Endothelial cell of umbilical vein (primary cell): ENCODE measurements at regions not wholly inside any gene's neighbourhood (a gene's known extent, or its start where the extent isn't known, plus 50 kb on each side); places are given as distances from the start of the nearest gene placed in this dataset.

Experiments
- BruUV-seq: library from RNA; stranded (reverse); fragments of 400-500 nt; replicated peaks from 2 replicates; lab custom pipeline; 2021; lab: Mats Ljungman, UMichigan
- CTCF ChIA-PET: fragments of 300-600, 350-600 bp; sonication (Branson Sonifier 250); formaldehyde crosslinking; loops from one replicate; lab custom pipeline; 2021; ENCODE audit warnings: antibody characterized with exemption, inconsistent platforms; lab: Charles Lee
- POLR2A ChIA-PET: fragments of 300-600, 350-600 bp; sonication (Branson Sonifier 250); formaldehyde crosslinking; loops from one replicate; lab custom pipeline; 2021; ENCODE audit warnings: antibody characterized with exemption, inconsistent platforms; lab: Charles Lee
- DNase-seq: peaks from one replicate; pipeline ENCODE4 v3.0.0-alpha.2; 2011; ENCODE audit warnings: low read depth, low spot score
- FAIRE-seq: peaks from 2 replicates; lab custom pipeline; 2011; peaks lifted over from hg19 to GRCh38; lab: Jason Lieb, UNC
- H2AFZ ChIP-seq: 2 replicates; pipeline ENCODE4 v1.6.0; 2012; ENCODE audit warnings: low read depth, low read length, control low read depth, inconsistent platforms
- H3K27ac ChIP-seq: 2 replicates; pipeline ENCODE4 v1.5.1; 2011; ENCODE audit warnings: low read depth, mild to moderate bottlenecking, control low read depth, low read length, moderate library complexity; ENCODE audit not compliant: insufficient read depth
- H3K27me3 ChIP-seq, 2 experiments: 2 replicates each; pipeline versions ENCODE4 v1.6.0 to v1.6.1; 2011; ENCODE audit warnings: low read length in 2 of 2, mixed read lengths in 1 of 2; ENCODE audit not compliant: control insufficient read depth in 2 of 2, insufficient read depth in 2 of 2
- H3K36me3 ChIP-seq, 2 experiments: 2 replicates in 1 of 2; 3 replicates in 1 of 2; pipeline ENCODE4 v1.5.1; 2011; ENCODE audit warnings: low read length in 2 of 2, mild to moderate bottlenecking in 1 of 2, moderate library complexity in 1 of 2; ENCODE audit not compliant: control insufficient read depth in 2 of 2, insufficient read depth in 2 of 2; ENCODE audit errors: extremely low read depth in 1 of 2
- H3K4me1 ChIP-seq: 3 replicates; pipeline ENCODE4 v1.5.1; 2011; ENCODE audit warnings: mild to moderate bottlenecking, low read length; ENCODE audit not compliant: control insufficient read depth, insufficient read depth; ENCODE audit errors: extremely low read depth
- H3K4me2 ChIP-seq: 2 replicates; pipeline ENCODE4 v1.6.1; 2011; ENCODE audit warnings: low read length, control low read depth, mixed read lengths; ENCODE audit not compliant: insufficient read depth
- H3K4me3 ChIP-seq, 3 experiments: fragments of 200-600 bp in 1 of 3; sonication (generic), shearing (Covaris generic) in 1 of 3; replicated peaks in 1 of 3; 2 replicates each; pipeline ENCODE4 v1.5.1; 2011 to 2016; ENCODE audit warnings: control low read depth in 3 of 3, low read length in 3 of 3, mild to moderate bottlenecking in 2 of 3, inconsistent platforms in 1 of 3, low read depth in 1 of 3, moderate library complexity in 1 of 3; ENCODE audit not compliant: insufficient read depth in 1 of 3
- H3K79me2 ChIP-seq: 2 replicates; pipeline ENCODE4 v1.6.0; 2012; ENCODE audit warnings: low read length, inconsistent platforms; ENCODE audit not compliant: control insufficient read depth, insufficient read depth
- H3K9ac ChIP-seq: replicated peaks from 2 replicates; pipeline ENCODE3; 2011; ENCODE audit warnings: low read length, control low read depth; ENCODE audit not compliant: insufficient read depth; ENCODE audit errors: extremely low read depth
- H3K9me1 ChIP-seq: replicated peaks from 3 replicates; pipeline ENCODE4 v1.6.0; 2011; ENCODE audit warnings: mild to moderate bottlenecking, low read length; ENCODE audit not compliant: control insufficient read depth, insufficient read depth; ENCODE audit errors: extremely low read depth
- H3K9me3 ChIP-seq: replicated peaks from 2 replicates; pipeline ENCODE4 v1.5.1; 2012; ENCODE audit warnings: low read length, inconsistent platforms; ENCODE audit not compliant: control insufficient read depth, insufficient read depth
- H4K20me1 ChIP-seq: replicated peaks from 2 replicates; pipeline ENCODE3; 2011; ENCODE audit warnings: mild to moderate bottlenecking, low read length; ENCODE audit not compliant: control insufficient read depth, insufficient read depth; ENCODE audit errors: extremely low read depth
- CTCF ChIP-seq, 2 donors: IDR thresholded peaks; 1 replicate in 1 of 2; 2 replicates in 1 of 2; pipeline ENCODE4 v1.5.1; 2011; ENCODE audit warnings: low read length in 2 of 2, mild to moderate bottlenecking in 2 of 2, moderate library complexity in 2 of 2, control low read depth in 1 of 2, inconsistent platforms in 1 of 2, low read depth in 1 of 2; ENCODE audit not compliant: insufficient read depth in 1 of 2; ENCODE audit errors: extremely low read depth in 1 of 2
- EZH2 ChIP-seq: IDR thresholded peaks from 2 replicates; pipeline ENCODE4 v1.6.1; 2012; ENCODE audit warnings: borderline replicate concordance, low read depth, mild to moderate bottlenecking, moderate library complexity, low read length, inconsistent platforms; ENCODE audit not compliant: severe bottlenecking
- FOS ChIP-seq: IDR thresholded peaks from 2 replicates; pipeline ENCODE4 v1.6.1; 2011; ENCODE audit warnings: mild to moderate bottlenecking, low read length, moderate library complexity, borderline replicate concordance; ENCODE audit not compliant: insufficient read depth
- GATA2 ChIP-seq: IDR thresholded peaks from 2 replicates; pipeline ENCODE4 v1.7.0; 2011; ENCODE audit warnings: low read depth, mild to moderate bottlenecking, moderate library complexity, mixed read lengths, low read length; ENCODE audit not compliant: insufficient read length, insufficient read depth
- JUN ChIP-seq: IDR thresholded peaks from 2 replicates; pipeline ENCODE4 v1.6.1; 2011; ENCODE audit warnings: borderline replicate concordance, low read depth; ENCODE audit not compliant: insufficient read length, insufficient read depth
- MYC ChIP-seq: IDR thresholded peaks from one replicate; pipeline ENCODE4 v1.6.1; 2011; ENCODE audit warnings: mild to moderate bottlenecking, low read depth, low read length
- POLR2A ChIP-seq: IDR thresholded peaks from 2 replicates; pipeline ENCODE4 v1.6.1; 2012; ENCODE audit warnings: low read depth, mild to moderate bottlenecking, control low read depth, low read length
- POLR2AphosphoS5 ChIP-seq: IDR thresholded peaks from 2 replicates; pipeline ENCODE4 v1.6.1; 2012; ENCODE audit warnings: low read depth, mild to moderate bottlenecking, control low read depth, low read length, moderate library complexity; ENCODE audit not compliant: insufficient read depth
- dilution Hi-C: fragments of 300-500 bp; cut with MboI; formaldehyde crosslinking; loops from one replicate; pipeline ENCODE4 v1.15.0; 2019; ENCODE audit warnings: low sequenced_read_pairs; ENCODE audit not compliant: extremely low pct_ligation_motif_present
- intact Hi-C: fragments of 100-400 bp; cut with micrococcal nuclease; formaldehyde crosslinking; loops from one replicate; pipeline ENCODE4 v1.10.0; 2022
- TF ChIP-seq, protein P1 (sequence below): IDR thresholded peaks from 2 replicates; pipeline ENCODE4 v1.6.1; 2011; ENCODE audit not compliant: insufficient read depth, insufficient read length

DNA sequence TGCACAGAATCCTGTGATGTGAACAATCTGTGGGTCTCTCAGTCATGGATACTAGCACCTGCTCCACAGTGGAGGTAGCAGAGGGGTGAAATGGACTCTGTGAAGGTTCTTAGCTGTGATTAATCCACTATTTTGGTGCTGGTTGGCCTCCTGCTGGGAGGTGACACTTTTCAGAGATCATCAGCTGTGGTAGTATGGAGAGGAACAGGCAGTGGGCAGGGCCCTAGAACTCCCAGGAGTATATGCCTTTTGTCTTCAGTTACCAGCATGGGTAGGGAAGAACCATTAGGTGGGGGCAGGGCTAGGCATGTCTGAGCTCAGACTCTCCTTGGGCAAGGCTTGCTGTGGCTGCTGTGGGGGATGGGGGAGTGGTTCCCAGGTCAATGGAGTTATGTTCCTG, 54.0 kb upstream of the KCNJ15 start:
- dilution Hi-C loops (no loop called here), intact Hi-C loops (no loop called here)
- Histone ChIP-seq H3K27ac (no peak overlapping the region), H3K79me2 (no peaks in the 10 kb centered on the region), H3K9ac (no peak overlapping the region), H3K27me3 (peaks cover 8 to 11% of the 10 kb centered on the region in 2 experiments), H3K9me1 (no peaks in the 10 kb centered on the region), H3K4me1 (no peaks in the 10 kb centered on the region), H2AFZ (no peak overlapping the region), H4K20me1 (no peaks in the 10 kb centered on the region), H3K4me2 (no peak overlapping the region), H3K9me3 (no peaks in the 10 kb centered on the region), H3K4me3 (no peak overlapping the region), H3K36me3 (no peaks in the 10 kb centered on the region)
- DNase-seq, result no peak
- ChIA-PET POLR2A (interaction anchor here (0.7 kb wide), 1 partner anchor 153 kb away, joined by 4 read pairs; no protein-coding TSS in a partner anchor), CTCF (interaction anchor here (0.7 to 3.4 kb wide), 2 partner anchors 32 to 150 kb away, joined by 4 to 16 read pairs; no protein-coding TSS in a partner anchor)
- no TSS peak for BruUV-seq
- TF ChIP-seq FOS (no peak), POLR2A (no peak), CTCF (IDR thresholded peaks at IDR 0.05; ENCODE audit: extremely low read depth in 1 of 2, insufficient read depth in 1 of 2, low read depth in 1 of 2, low read length in 2 of 2) (no peak), GATA2 (no peak), MYC (no peak), EZH2 (no peak), POLR2AphosphoS5 (no peak), JUN (no peak)
- TF ChIP-seq, protein P1, sequence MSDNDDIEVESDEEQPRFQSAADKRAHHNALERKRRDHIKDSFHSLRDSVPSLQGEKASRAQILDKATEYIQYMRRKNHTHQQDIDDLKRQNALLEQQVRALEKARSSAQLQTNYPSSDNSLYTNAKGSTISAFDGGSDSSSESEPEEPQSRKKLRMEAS, result no peak
- no peak for FAIRE-seq
